ENCODE measurements at regions not wholly inside any gene's neighbourhood (a gene's known extent, or its start where the extent isn't known, plus 50 kb on each side); places are given as distances from the start of the nearest gene placed in this dataset.

DNA sequence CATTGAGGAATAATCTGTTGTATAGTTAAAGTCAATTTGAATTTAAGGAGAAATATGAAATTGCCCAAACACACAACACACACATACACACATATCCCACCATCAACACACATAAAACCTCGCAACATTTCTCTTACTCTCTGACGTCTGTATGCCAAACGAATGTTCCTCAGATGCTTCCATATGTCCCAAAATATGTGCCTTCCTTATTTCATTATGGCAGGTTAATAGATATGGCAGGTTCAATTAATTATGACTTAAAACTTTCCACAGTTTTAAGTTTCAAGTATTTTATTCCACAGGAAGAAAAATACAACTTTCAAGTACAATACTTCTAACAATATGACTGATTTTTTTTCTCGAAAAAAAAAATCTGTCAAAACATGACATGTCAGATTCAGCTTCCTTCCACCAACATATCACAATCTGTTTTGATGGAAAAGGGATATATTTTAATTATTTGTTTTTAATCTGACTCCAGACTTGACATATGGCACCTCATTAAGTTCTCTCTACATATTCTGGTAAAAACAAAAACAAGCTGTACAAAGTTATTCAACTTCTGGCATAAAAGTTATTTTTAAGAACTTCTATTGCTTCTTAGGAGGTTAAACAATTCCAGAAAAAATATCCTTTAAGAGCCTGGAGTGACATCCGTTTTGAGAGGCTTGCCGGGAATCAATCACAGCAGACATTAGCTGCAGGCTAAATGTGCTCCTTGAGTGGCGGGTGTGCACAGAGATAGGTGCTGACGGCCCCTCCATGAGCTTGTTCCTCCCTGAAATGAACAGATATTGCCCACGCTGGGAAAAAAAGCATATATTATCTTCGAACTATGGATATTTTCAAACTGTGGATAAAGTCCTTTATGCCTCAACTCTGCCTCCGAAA is 812.7 kb downstream of the DCDC2C start:
- no peak for DNase-seq

- DNase-seq = no peak
These were observed 815.2 kb downstream of the DCDC2C start for GRCh38 chr2:4518596-4518995.

DNA sequence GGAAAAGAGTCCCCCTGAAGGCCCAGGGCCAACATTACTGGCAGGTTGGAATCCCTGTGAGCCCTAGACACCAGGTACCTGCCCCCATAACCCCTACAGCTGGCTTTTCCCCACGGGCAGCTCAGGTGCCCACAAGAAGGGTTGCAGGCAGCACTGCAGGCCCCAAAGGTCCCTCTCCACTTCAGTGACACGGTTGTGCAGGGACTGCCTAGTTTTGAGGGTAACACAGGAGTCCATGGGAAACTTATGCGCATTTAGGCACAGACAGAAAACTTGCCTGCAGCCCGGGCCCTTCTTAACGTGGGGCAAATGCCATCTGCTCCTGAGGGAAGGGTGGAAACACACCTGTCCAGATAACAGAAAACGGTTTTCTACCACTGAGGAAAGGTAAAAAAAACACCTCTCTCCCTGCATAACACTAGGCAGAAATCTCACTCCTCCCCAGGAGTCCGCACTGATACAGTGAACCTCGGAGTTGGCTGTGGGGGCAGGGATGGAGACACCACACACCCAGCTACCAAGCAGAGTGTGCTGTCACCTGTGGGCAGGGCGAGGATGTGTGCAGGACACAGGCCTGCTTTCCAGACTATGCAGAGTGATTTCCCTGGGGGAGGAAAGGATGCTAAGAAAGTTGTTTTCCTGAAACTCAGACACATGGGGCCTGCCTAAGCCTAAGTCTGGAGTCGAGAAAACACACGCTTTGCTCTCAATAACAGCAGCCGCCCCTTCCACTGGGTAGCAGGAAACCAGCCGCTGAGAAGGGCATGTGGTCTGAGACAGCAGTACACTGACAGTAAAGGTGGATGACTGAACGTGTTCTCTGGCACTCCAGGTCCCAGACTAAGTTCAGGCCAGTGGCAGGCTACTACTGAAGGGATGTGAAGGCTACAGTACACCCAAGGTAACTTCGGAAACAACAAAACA is 819.4 kb downstream of the DCDC2C start:
- no peak for DNase-seq

DNA sequence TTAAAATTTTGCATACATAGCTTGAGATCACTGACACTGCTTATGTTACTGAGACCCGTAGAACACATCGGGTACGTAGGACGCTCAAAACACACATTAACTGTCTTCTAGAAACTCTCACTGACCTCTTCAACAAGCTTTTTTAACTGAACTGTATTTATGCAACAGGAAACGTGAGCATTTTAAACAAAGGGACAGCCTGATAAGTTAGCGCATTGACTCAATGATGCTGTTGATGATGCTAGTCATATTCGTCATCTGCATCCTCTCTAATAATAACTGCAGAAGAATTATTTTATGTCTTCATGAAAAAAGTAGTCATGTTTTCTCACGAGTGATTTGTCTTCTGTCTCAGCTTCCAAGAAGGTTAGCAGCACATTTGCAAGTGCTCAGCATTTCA is 824.0 kb downstream of the DCDC2C start:
- no peak for DNase-seq

DNA sequence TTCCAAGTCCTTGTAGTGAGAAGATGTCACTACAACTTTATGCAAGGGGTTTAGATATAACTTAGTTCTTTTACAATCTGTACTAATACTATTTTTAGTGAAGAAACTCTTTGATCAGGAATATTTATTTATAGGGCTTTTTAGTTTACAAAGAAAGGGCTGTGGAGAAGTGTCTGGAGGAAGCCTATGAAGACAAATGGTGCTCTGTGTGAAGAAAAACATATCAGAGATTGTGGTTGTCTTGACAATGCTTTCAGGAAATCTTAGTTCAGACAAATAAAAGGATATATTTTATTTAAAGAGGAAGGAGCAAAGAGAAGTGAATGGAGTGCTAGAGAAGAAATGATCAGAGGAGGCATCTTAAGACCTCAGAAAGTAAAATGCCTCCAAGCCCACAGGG is 824.9 kb downstream of the DCDC2C start:
- no peak for DNase-seq

- DNase-seq = no peak
These were observed 825.4 kb downstream of the DCDC2C start for GRCh38 chr2:4528773-4529172.

GRCh38 chr2:4529738-4530137 is 826.4 kb downstream of the DCDC2C start:
- no peak for DNase-seq

GRCh38 chr2:4530231-4530630 is 826.9 kb downstream of the DCDC2C start:
- DNase-seq = no peak

GRCh38 chr2:4533806-4534205 is 830.4 kb downstream of the DCDC2C start:
- no peak for DNase-seq

DNA sequence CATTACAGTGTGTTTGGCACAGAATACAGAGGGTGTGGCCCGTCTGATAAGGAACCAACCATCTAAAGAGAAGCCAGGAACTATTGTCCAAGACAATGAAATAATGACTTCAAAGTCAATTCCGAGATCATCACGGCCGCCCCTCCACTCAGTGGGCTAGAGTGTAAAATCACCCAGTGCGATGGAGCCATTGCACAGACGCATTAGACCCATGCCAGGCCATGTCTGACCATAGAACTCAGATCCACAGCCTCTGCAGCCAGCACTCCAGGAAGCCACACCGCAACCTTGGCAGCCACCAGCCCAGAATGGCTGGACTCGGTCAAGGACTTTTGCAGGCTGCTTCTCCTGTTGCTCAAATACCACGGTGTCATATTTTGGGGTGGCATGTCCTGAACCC is 835.7 kb downstream of the DCDC2C start:
- DNase-seq = no peak

GRCh38 chr2:4549666-4550210 is 846.4 kb downstream of the DCDC2C start:
- no peak for DNase-seq

DNA sequence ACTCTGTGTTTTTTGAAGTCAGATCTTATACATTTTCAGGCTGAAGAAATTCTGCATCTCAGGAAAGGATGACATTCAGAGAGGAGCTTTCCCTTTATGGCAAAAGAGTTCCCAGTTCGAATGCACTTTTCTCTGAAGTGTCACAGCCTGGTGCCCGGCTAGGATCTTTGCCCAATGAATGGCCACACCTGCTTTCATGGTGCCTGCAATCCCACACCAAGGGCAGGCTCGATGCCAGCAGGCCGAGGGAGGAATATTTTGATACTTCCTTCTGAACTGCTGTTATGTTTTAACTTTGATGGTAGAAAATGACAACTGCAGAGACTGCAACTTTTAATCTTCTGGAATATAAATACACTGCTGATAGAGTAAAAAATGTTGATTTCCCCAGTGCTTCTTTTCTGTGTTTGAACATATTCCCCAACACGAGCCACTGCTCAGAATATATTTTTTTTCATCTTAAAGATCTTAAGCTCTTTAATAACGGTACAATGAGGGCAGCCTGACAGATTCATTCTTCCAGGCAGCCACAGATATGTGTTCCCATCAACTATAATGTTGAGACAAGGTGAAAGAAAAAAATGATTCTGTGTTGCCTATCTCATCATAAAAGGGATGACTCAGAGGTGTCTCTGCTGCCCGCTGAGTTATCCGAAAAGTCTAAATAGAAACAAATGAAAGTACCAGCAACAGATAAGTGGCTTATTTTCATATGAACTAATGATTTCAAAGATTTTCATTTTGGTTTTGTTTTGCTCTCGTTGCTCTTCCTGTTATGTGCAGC is 848.5 kb downstream of the DCDC2C start:
- DNase-seq = no peak

DNA sequence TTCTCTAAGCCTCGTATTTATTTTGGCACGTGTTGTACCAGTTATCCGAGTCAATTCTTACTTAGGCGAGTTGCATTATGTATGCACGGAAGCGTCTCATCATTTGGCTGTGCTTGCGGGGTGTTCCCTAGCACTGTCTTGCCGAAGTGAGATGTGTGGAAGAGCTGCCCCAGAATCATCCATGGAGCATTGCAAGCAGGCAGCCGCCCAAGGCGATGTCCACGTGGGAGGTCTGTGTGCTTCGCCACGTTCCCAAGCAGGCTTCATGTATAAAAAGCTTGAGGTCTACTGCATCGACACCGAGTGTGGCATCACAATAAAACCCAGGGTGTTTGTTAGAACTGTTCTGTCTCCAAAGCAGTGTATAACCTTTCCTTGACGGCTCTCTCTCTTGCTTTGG is 849.9 kb downstream of the DCDC2C start:
- DNase-seq = no peak

GRCh38 chr2:4556135-4556896 is 852.9 kb downstream of the DCDC2C start:
- DNase-seq = no peak

- no peak for DNase-seq
These were observed 857.8 kb downstream of the DCDC2C start for GRCh38 chr2:4561196-4561595.

DNA sequence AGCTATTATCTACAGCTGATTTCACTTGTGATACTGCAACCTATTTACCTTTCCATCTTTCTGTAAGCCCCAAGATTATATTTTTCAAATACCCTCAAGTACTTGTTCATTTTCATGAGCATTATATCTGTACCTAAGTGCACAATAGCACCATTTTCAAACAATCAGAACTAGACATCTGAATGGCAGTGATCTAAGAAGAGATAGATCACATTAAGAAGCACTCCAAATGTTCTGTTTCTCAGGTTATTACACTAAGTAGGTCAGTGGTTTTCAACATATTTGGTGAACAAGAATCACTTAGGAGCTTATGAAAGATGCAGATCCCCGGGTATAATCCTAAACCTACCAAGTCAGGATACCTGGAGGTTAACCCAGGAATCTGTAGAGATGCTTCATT is 872.7 kb downstream of the DCDC2C start:
- no peak for DNase-seq

DNA sequence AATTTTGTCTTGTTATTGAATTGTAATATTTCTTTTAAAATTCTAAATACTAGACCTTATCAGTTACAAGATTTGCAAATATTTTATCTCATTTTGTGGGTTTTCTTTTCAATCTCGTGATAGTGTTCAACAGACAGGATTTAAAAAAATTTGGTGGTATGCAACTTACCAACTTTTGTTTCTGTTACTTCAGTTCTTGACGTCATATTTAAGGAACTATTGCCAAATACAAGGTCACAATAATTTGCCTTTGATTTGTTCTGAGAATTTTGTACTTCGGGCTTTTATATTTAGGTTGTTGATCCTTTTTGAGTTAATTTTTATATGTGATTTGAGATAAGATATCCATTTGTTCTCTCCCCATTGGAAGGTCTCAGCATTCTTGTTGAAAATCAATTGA is 876.6 kb downstream of the DCDC2C start:
- no peak for DNase-seq

DNA sequence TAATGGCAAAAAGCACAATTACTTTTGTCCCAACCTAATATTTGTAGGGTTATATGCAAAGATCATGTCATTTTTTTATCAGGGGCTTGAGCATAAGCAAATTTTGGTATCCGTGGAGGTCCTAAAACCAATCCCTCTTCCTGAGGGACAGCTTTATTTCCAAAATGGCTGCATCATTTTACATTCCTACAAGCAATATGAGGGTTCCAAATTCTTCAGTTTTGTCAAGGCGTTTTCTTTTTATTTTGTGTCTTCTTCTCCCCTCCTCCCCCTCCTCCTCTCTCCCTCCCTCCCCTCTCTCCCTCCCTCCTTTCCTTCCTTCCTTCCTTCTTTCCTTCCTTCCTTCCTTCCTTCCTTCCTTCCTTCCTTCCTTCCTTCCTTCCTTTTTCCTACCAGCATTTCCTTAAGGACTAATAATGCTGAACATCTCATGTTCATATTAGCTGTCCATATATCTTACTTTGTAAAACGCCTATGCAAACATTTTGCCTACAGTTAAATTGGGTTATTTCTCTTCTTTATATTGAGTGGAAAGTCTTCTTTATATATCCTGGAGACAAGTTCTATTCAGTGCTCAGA is 881.8 kb downstream of the DCDC2C start:
- DNase-seq = no peak

DNA sequence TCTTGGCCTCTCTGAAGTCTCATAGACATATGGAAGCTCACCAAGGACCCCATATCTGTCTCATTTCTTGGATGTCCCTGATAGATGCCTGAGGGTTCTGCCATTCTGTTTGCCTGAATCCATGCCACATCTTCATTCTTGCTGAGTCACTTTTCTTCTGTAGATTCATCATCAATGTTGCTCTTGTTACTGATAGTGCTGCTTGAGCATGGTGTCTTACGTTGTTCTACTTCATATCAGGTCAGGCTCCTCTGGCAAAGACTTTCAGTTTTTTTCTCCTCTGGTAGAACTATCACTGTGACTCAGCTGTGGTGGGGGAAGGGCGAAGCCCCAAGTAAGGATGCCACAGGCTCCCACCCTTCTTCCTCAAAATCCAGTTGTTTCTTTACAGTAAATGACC is 885.2 kb downstream of the DCDC2C start:
- no peak for DNase-seq

- DNase-seq = no peak
These were observed 887.9 kb downstream of the DCDC2C start for GRCh38 chr2:4591261-4591660.

GRCh38 chr2:4597400-4597799 is 894.0 kb downstream of the DCDC2C start:
- no peak for DNase-seq

DNA sequence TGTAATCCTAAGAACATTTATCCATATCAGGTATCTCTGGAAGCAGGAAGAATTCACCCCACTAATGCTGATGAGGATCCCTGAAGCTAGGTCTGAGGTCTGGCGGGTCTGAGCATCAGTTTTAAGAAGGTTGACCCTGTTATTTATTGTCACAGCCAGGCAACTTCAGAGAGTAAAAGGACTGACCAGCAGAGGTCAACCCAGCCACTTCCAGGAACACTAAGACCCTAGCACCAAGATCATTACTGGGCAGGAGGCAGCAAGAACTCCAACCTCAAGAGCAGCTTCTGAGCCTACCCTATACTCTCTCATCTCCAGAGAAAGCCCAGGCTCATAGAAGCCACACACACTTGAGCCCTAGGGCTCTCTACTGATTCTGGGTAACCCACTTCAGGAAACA is 901.4 kb downstream of the DCDC2C start:
- DNase-seq = no peak

Measured in activated naive CD4-positive, alpha-beta T cell (primary cell).